ENCODE measurements at regions not wholly inside any gene's neighbourhood (a gene's known extent, or its start where the extent isn't known, plus 50 kb on each side); places are given as distances from the start of the nearest gene placed in this dataset.
A peak's percentile ranks its signal among the peaks of the same experiment; 100 is the strongest.
"Not testable (repeated sequence)": the region's sequence is repeated elsewhere in the genome, so short reads cannot be mapped to it uniquely, and the experiment has no call there.

- H4K20me1 ChIP-seq (ENCODE audit: low read length); H3K4me3 ChIP-seq (ENCODE audit: low read length); H3K4me1 ChIP-seq (ENCODE audit: insufficient read depth, low read length); ATAC-seq; POLR2A ChIA-PET (ENCODE audit: unreplicated experiment); H3F3A ChIP-seq (ENCODE audit: low read length, unreplicated experiment); H3K79me2 ChIP-seq (ENCODE audit: low read length); H3K36me3 ChIP-seq (ENCODE audit: low read depth, low read length); H3K9me3 ChIP-seq (ENCODE audit: low read length); BruUV-seq (replicated peaks); H2AFZ ChIP-seq (ENCODE audit: low read length); H3K9me2 ChIP-seq (replicated peaks; ENCODE audit: low read length); H3K27me3 ChIP-seq (ENCODE audit: low read length); H3K9ac ChIP-seq (ENCODE audit: low read length); DNase-seq; CTCF ChIA-PET; intact Hi-C loops (cut with micrococcal nuclease); H3K27ac ChIP-seq (ENCODE audit: low read length); H3K4me2 ChIP-seq (ENCODE audit: low read length): not testable (repeated sequence)
Measured at GRCh38 chr15:85234450-85235196, 145.8 kb upstream of the AKAP13 start.

DNA sequence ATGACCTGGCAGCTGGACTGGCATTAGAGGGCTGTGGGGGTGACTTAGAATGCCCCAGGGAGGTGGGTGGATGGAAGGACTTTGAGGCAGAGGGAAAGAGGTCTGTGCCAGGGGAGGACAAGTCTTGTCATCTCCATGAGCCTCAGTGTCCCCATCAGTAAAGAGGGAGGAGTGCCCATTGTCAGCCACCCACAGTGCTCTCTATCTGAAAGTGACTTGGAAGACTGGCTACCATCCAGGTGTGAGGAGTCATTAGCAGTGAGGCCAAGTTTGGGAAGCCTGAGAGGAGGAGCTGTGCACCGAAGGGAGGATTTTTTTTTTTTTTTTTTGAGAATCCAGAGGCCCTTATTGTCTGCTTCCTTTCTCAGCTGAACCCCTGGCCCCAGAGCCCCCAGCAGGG, 136.3 kb upstream of the AKAP13 start:
- H3K36me3 ChIP-seq (ENCODE audit: low read depth, low read length); H2AFZ ChIP-seq (ENCODE audit: low read length); POLR2A ChIA-PET (ENCODE audit: unreplicated experiment); H3K4me1 ChIP-seq (ENCODE audit: insufficient read depth, low read length); H3K27me3 ChIP-seq (ENCODE audit: low read length); DNase-seq; H3K9me2 ChIP-seq (replicated peaks; ENCODE audit: low read length); H3K27ac ChIP-seq (ENCODE audit: low read length); H3K4me2 ChIP-seq (ENCODE audit: low read length); H3K9ac ChIP-seq (ENCODE audit: low read length); H3K4me3 ChIP-seq (ENCODE audit: low read length); H3K9me3 ChIP-seq (ENCODE audit: low read length); H4K20me1 ChIP-seq (ENCODE audit: low read length); ATAC-seq; intact Hi-C loops (cut with micrococcal nuclease); BruUV-seq (replicated peaks); CTCF ChIA-PET; H3K79me2 ChIP-seq (ENCODE audit: low read length); H3F3A ChIP-seq (ENCODE audit: low read length, unreplicated experiment): not testable (repeated sequence)

- CTCF ChIA-PET: interaction anchor here (0.9 kb wide), 1 partner anchor 165 kb away, joined by 4 read pairs; no protein-coding TSS in a partner anchor
- POLR2A ChIA-PET (ENCODE audit: unreplicated experiment): not testable (repeated sequence)
Measured at GRCh38 chr15:85250938-85251542, 129.4 kb upstream of the AKAP13 start.

GRCh38 chr15:85253196-85253915, 127.0 kb upstream of the AKAP13 start:
- H3K4me3 ChIP-seq (ENCODE audit: low read length); CTCF ChIA-PET; H3K36me3 ChIP-seq (ENCODE audit: low read depth, low read length); H3K9ac ChIP-seq (ENCODE audit: low read length); H3K9me2 ChIP-seq (replicated peaks; ENCODE audit: low read length); BruUV-seq (replicated peaks); intact Hi-C loops (cut with micrococcal nuclease); H3F3A ChIP-seq (ENCODE audit: low read length, unreplicated experiment); POLR2A ChIA-PET (ENCODE audit: unreplicated experiment); H3K79me2 ChIP-seq (ENCODE audit: low read length); H3K27me3 ChIP-seq (ENCODE audit: low read length); H3K4me1 ChIP-seq (ENCODE audit: insufficient read depth, low read length); H3K9me3 ChIP-seq (ENCODE audit: low read length); H4K20me1 ChIP-seq (ENCODE audit: low read length): not testable (repeated sequence)
- ATAC-seq (peak; percentile 86), DNase-seq (peak; percentile 72)
- H3K27ac ChIP-seq (ENCODE audit: low read length): peak overlapping the region; percentile 74
- peak overlapping the region; percentile 75 for H2AFZ ChIP-seq (ENCODE audit: low read length)
- peak overlapping the region; percentile 57 for H3K4me2 ChIP-seq (ENCODE audit: low read length)

More at GRCh38 chr15:85250938-85251542, 129.4 kb upstream of the AKAP13 start:
- H3K9me3 ChIP-seq (ENCODE audit: low read length); H3K4me2 ChIP-seq (ENCODE audit: low read length); H3F3A ChIP-seq (ENCODE audit: low read length, unreplicated experiment); H3K36me3 ChIP-seq (ENCODE audit: low read depth, low read length); H4K20me1 ChIP-seq (ENCODE audit: low read length); intact Hi-C loops (cut with micrococcal nuclease); H2AFZ ChIP-seq (ENCODE audit: low read length); H3K4me1 ChIP-seq (ENCODE audit: insufficient read depth, low read length); H3K9ac ChIP-seq (ENCODE audit: low read length); BruUV-seq (replicated peaks); H3K4me3 ChIP-seq (ENCODE audit: low read length); H3K27ac ChIP-seq (ENCODE audit: low read length); ATAC-seq; H3K79me2 ChIP-seq (ENCODE audit: low read length); H3K9me2 ChIP-seq (replicated peaks; ENCODE audit: low read length); H3K27me3 ChIP-seq (ENCODE audit: low read length): not testable (repeated sequence)
- DNase-seq: peak; percentile 58
- TF ChIP-seq, protein P1, sequence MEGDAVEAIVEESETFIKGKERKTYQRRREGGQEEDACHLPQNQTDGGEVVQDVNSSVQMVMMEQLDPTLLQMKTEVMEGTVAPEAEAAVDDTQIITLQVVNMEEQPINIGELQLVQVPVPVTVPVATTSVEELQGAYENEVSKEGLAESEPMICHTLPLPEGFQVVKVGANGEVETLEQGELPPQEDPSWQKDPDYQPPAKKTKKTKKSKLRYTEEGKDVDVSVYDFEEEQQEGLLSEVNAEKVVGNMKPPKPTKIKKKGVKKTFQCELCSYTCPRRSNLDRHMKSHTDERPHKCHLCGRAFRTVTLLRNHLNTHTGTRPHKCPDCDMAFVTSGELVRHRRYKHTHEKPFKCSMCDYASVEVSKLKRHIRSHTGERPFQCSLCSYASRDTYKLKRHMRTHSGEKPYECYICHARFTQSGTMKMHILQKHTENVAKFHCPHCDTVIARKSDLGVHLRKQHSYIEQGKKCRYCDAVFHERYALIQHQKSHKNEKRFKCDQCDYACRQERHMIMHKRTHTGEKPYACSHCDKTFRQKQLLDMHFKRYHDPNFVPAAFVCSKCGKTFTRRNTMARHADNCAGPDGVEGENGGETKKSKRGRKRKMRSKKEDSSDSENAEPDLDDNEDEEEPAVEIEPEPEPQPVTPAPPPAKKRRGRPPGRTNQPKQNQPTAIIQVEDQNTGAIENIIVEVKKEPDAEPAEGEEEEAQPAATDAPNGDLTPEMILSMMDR (conservative IDR thresholded peaks at IDR 0.05; ENCODE audit: low read depth, low read length): 0 out of 2 replicates have a peak, but pooled peaks have one; percentile 15

GRCh38 chr15:85254961-85255360, 125.4 kb upstream of the AKAP13 start:
- ATAC-seq; H2AFZ ChIP-seq (ENCODE audit: low read length); H3F3A ChIP-seq (ENCODE audit: low read length, unreplicated experiment); intact Hi-C loops (cut with micrococcal nuclease); H3K27me3 ChIP-seq (ENCODE audit: low read length); H3K36me3 ChIP-seq (ENCODE audit: low read depth, low read length); H3K27ac ChIP-seq (ENCODE audit: low read length); DNase-seq; H3K4me2 ChIP-seq (ENCODE audit: low read length); H3K4me1 ChIP-seq (ENCODE audit: insufficient read depth, low read length); H3K4me3 ChIP-seq (ENCODE audit: low read length); BruUV-seq (replicated peaks); H3K9ac ChIP-seq (ENCODE audit: low read length); H3K79me2 ChIP-seq (ENCODE audit: low read length); H4K20me1 ChIP-seq (ENCODE audit: low read length); H3K9me3 ChIP-seq (ENCODE audit: low read length); CTCF ChIA-PET; POLR2A ChIA-PET (ENCODE audit: unreplicated experiment); H3K9me2 ChIP-seq (replicated peaks; ENCODE audit: low read length): not testable (repeated sequence)

DNA sequence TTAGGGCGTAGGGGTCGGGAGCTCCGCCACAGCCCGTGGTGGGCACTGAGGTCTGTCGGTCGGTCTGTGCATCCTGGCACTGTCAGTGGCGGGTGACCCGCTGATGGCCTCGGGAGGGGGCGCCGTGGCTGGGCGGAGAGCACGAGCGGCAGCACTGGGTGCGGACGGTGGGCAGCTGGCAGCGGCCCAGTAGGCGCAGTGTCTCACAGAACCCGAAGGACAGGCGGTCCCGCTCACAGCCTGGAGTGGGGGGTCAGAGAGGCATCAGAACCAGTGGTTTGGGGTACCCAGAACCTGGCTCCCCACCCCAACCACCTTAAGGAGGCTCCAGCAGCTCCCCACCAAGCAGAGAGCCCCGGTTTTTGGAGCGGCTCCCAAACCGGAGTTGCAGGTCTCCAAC, 124.9 kb upstream of the AKAP13 start:
- CTCF ChIA-PET; H3K4me2 ChIP-seq (ENCODE audit: low read length); H3K9me3 ChIP-seq (ENCODE audit: low read length); H2AFZ ChIP-seq (ENCODE audit: low read length); H3K9ac ChIP-seq (ENCODE audit: low read length); H3K4me1 ChIP-seq (ENCODE audit: insufficient read depth, low read length); BruUV-seq (replicated peaks); H3K27ac ChIP-seq (ENCODE audit: low read length); H3F3A ChIP-seq (ENCODE audit: low read length, unreplicated experiment); DNase-seq; H3K9me2 ChIP-seq (replicated peaks; ENCODE audit: low read length); H4K20me1 ChIP-seq (ENCODE audit: low read length); intact Hi-C loops (cut with micrococcal nuclease); H3K36me3 ChIP-seq (ENCODE audit: low read depth, low read length); H3K27me3 ChIP-seq (ENCODE audit: low read length); H3K79me2 ChIP-seq (ENCODE audit: low read length); POLR2A ChIA-PET (ENCODE audit: unreplicated experiment); H3K4me3 ChIP-seq (ENCODE audit: low read length); ATAC-seq: not testable (repeated sequence)

All from PC-3 (cell line).